ENCODE measurements at regions not wholly inside any gene's neighbourhood (a gene's known extent, or its start where the extent isn't known, plus 50 kb on each side); places are given as distances from the start of the nearest gene placed in this dataset.
"Not testable (repeated sequence)": the region's sequence is repeated elsewhere in the genome, so short reads cannot be mapped to it uniquely, and the experiment has no call there.

DNA sequence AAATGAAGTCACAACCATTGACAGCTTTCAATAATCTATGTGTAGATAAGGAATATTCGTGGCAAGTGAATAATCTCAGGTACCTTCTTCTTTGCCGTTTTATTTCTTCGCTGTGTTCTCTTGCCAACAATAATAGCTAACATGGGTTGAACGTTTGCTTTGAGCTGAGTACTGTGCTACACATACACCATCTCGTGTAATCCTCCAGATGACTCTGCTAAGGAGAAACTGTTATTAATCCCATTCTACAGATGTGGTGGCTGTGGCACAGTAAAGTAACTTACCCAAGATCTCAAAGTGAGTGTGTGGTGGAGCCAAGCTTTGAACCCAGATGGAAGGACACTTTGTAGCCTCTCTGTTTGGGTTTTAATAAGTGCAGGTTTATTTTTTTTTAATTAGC, 179.7 kb downstream of the C9orf152 start:
- intact Hi-C loops (cut with micrococcal nuclease) = no loop called here
- Mint-ChIP-seq H3K9me3 (no peaks in the 10 kb centered on the region), H3K4me3 (no peak overlapping the region), H3K27ac (no peak overlapping the region), H3K27me3 (peaks cover 8% of the 10 kb centered on the region), H3K36me3 (ENCODE audit: low read depth) (no peaks in the 10 kb centered on the region), H3K4me1 (ENCODE audit: low read depth) (peaks cover 42% of the 10 kb centered on the region)

GRCh38 chr9:110028676-110029075, 179.3 kb downstream of the C9orf152 start:
- no peak overlapping the region for H3K4me3 Mint-ChIP-seq
- peaks cover 9% of the 10 kb centered on the region for H3K27me3 Mint-ChIP-seq
- peaks cover 42% of the 10 kb centered on the region for H3K4me1 Mint-ChIP-seq (ENCODE audit: low read depth)
- intact Hi-C loops (cut with micrococcal nuclease) = no loop called here
- H3K27ac Mint-ChIP-seq = no peak overlapping the region
- H3K9me3 Mint-ChIP-seq = no peaks in the 10 kb centered on the region
- H3K36me3 Mint-ChIP-seq (ENCODE audit: low read depth) = no peaks in the 10 kb centered on the region

- Mint-ChIP-seq H3K27ac (no peak overlapping the region), H3K9me3 (no peaks in the 10 kb centered on the region), H3K4me1 (ENCODE audit: low read depth) (peaks cover 37% of the 10 kb centered on the region), H3K27me3 (peaks cover 7% of the 10 kb centered on the region), H3K36me3 (ENCODE audit: low read depth) (no peaks in the 10 kb centered on the region), H3K4me3 (no peak overlapping the region)
- intact Hi-C loops (cut with micrococcal nuclease) = no loop called here
Measured at GRCh38 chr9:110029429-110029955, 178.5 kb downstream of the C9orf152 start.

DNA sequence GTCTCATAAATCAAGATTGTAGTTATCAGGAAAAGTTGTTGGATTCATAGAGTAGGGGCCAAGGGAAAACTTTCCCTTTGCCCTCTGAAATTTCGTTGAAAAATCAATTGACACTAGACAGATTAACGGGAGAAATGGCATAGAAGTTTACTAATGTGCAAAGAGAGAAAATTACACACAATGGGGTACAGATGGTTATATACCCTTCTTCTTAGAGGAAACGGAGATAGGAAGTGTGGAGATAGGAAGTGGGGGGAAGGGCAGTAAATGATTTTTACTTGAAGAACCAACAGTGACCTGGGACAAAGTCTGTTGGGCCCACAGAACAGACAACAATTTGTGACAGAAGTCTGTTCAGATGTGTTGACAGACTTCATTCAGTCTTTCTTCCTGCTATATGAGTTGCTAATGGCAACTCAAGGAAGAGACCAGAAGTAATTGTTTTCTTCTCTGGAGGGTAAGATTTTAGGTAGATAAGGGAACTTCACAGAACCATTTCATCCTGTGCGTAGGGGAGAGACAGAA, 177.9 kb downstream of the C9orf152 start:
- Mint-ChIP-seq H3K4me1 (ENCODE audit: low read depth) (peaks cover 37% of the 10 kb centered on the region), H3K4me3 (no peak overlapping the region), H3K27me3 (peaks cover 7% of the 10 kb centered on the region), H3K36me3 (ENCODE audit: low read depth) (no peaks in the 10 kb centered on the region), H3K27ac (no peak overlapping the region), H3K9me3 (no peaks in the 10 kb centered on the region)
- intact Hi-C loops (cut with micrococcal nuclease) = no loop called here

DNA sequence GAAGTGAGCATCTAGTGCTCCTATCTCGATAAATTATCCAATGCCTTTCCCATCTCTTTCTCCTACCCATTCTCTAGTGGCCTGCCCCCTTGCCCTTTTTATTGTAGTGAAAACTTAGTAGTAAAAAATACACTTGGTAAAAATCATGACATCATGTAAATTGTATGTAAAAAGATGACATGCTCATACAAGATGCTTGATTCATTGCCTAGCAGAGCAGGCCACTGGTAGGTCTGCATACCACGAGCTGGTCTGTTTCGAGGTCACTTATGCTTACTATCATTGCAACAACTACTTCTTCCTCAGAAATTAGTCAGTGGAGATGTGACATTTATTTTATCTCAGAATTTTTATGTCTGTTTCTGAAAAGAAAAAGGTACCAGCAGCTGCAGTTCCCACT, 177.3 kb downstream of the C9orf152 start:
- H3K27me3 Mint-ChIP-seq = peaks cover 7% of the 10 kb centered on the region
- H3K4me1 Mint-ChIP-seq (ENCODE audit: low read depth) = peaks cover 36% of the 10 kb centered on the region
- no peak overlapping the region for H3K4me3 Mint-ChIP-seq
- H3K9me3 Mint-ChIP-seq = no peaks in the 10 kb centered on the region
- no peak overlapping the region for H3K27ac Mint-ChIP-seq
- intact Hi-C loops (cut with micrococcal nuclease) = no loop called here
- no peaks in the 10 kb centered on the region for H3K36me3 Mint-ChIP-seq (ENCODE audit: low read depth)

- H3K4me3 Mint-ChIP-seq = no peak overlapping the region
- no peaks in the 10 kb centered on the region for H3K36me3 Mint-ChIP-seq (ENCODE audit: low read depth)
- H3K27ac Mint-ChIP-seq = no peak overlapping the region
- intact Hi-C loops (cut with micrococcal nuclease) = no loop called here
- no peaks in the 10 kb centered on the region for H3K9me3 Mint-ChIP-seq
- H3K4me1 Mint-ChIP-seq (ENCODE audit: low read depth) = peaks cover 30% of the 10 kb centered on the region
- peaks cover 2% of the 10 kb centered on the region for H3K27me3 Mint-ChIP-seq
Measured at GRCh38 chr9:110031511-110032173, 176.3 kb downstream of the C9orf152 start.

DNA sequence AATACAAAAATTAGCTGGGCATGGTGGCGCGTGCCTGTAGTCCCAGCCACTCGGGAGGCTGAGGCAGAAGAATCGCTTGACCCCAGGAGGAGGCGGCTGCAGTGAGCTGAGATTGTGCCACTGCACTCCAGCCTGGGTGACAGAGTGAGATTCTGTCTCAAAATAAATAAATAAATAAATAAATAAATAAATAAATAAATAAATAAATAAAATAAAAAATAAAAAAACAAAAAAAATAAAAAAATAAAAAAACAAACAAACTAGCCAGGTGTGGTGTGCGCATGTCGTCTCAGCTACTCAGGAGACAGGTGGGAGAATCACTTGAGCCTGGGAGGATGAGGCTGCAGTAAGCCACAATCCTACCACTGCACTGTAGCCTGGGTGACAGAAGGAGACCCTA, 175.4 kb downstream of the C9orf152 start:
- H3K36me3 Mint-ChIP-seq (ENCODE audit: low read depth); H3K4me3 Mint-ChIP-seq; H3K9me3 Mint-ChIP-seq; H3K27me3 Mint-ChIP-seq; intact Hi-C loops (cut with micrococcal nuclease); H3K27ac Mint-ChIP-seq: not testable (repeated sequence)
- peaks cover 25% of the 10 kb centered on the region for H3K4me1 Mint-ChIP-seq (ENCODE audit: low read depth)

GRCh38 chr9:110033869-110034268, 174.1 kb downstream of the C9orf152 start:
- H3K36me3 Mint-ChIP-seq (ENCODE audit: low read depth) = no peaks in the 10 kb centered on the region
- no peak overlapping the region for H3K27ac Mint-ChIP-seq
- no peaks in the 10 kb centered on the region for H3K9me3 Mint-ChIP-seq
- intact Hi-C loops (cut with micrococcal nuclease) = no loop called here
- H3K27me3 Mint-ChIP-seq = peaks cover 2% of the 10 kb centered on the region
- H3K4me1 Mint-ChIP-seq (ENCODE audit: low read depth) = peaks cover 15% of the 10 kb centered on the region
- no peak overlapping the region for H3K4me3 Mint-ChIP-seq

DNA sequence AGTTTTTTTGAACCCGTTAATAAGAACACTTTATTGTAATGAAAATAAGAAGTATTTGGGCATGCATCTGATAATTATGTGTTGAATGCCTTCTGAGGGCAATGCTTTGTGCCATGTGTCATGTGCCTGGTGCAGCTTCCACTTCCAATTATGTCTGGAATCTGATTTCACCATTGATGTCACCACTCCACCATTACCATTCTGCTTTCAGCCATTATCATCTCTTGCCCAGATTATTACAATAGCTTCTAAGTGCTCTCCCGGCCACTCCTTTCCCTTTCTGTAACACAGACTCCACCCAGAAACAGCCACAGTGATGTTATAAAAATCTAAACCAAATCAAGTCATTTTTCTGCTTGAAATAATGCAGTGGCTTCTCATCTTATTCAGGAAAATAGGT, 171.7 kb downstream of the C9orf152 start:
- Mint-ChIP-seq H3K4me1 (ENCODE audit: low read depth) (no peaks in the 10 kb centered on the region), H3K27me3 (peaks cover 2% of the 10 kb centered on the region), H3K27ac (no peak overlapping the region), H3K36me3 (ENCODE audit: low read depth) (no peaks in the 10 kb centered on the region), H3K9me3 (no peaks in the 10 kb centered on the region), H3K4me3 (no peak overlapping the region)
- intact Hi-C loops (cut with micrococcal nuclease) = no loop called here

GRCh38 chr9:110040788-110041187, 167.2 kb downstream of the C9orf152 start:
- H3K9me3 Mint-ChIP-seq = no peaks in the 10 kb centered on the region
- intact Hi-C loops (cut with micrococcal nuclease) = no loop called here
- no peaks in the 10 kb centered on the region for H3K4me1 Mint-ChIP-seq (ENCODE audit: low read depth)
- H3K36me3 Mint-ChIP-seq (ENCODE audit: low read depth) = no peaks in the 10 kb centered on the region
- no peak overlapping the region for H3K27ac Mint-ChIP-seq
- no peaks in the 10 kb centered on the region for H3K27me3 Mint-ChIP-seq
- H3K4me3 Mint-ChIP-seq = no peak overlapping the region

DNA sequence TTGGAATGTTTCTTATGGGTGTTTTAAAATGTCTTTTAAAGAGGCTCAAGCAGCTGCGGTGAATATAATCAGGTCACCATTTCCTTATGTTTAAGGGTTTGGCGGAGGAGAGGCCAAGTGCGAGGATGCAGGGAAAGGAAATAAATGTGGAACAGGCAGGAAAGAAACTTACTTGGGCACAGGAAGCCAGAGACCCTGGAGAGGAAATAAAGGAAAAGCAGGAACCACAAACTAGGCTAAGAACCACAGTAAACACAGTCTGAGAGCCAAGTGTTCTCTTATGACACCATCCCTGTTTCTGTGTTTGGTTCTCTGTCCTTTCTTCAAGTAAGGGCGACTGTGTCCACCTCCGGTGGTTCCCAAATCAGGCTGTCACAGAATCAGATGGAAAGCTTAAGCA, 166.5 kb downstream of the C9orf152 start:
- Mint-ChIP-seq H3K9me3 (no peaks in the 10 kb centered on the region), H3K36me3 (ENCODE audit: low read depth) (no peaks in the 10 kb centered on the region), H3K27ac (no peak overlapping the region), H3K4me3 (no peak overlapping the region), H3K27me3 (no peaks in the 10 kb centered on the region), H3K4me1 (ENCODE audit: low read depth) (no peaks in the 10 kb centered on the region)
- intact Hi-C loops (cut with micrococcal nuclease) = no loop called here

GRCh38 chr9:110047232-110047954, 160.6 kb downstream of the C9orf152 start:
- peak overlapping the region; percentile 87 for H3K4me3 Mint-ChIP-seq
- peaks cover 35% of the 10 kb centered on the region for H3K4me1 Mint-ChIP-seq (ENCODE audit: low read depth)
- intact Hi-C loops (cut with micrococcal nuclease) = loop anchor here (5.0 kb wide), 1 partner anchor 75 kb away; no protein-coding TSS in a partner anchor
- peaks cover 33% of the 10 kb centered on the region for H3K27me3 Mint-ChIP-seq
- H3K27ac Mint-ChIP-seq = no peak overlapping the region
- peaks cover 9% of the 10 kb centered on the region for H3K36me3 Mint-ChIP-seq (ENCODE audit: low read depth)
- no peaks in the 10 kb centered on the region for H3K9me3 Mint-ChIP-seq

DNA sequence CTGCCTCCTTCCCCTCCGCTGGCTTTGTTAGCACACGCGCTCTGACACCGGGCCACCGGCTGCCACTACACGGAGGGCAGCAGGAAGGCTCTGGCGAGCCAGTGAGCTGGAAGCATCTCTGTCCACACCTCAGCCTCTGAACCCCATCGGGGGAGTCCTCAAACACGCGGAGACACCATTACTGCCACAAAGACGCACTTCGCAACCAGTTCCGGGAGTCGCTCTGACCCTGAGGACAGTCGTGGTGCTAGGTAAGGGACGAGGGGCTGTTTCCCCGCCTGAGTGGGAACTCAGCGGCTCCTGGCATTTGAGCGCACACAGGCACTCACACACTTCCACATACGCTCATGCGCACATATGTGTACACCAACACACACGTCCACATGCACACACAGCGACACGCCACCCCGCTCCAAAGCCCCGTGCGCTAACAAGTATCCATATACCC, 160.0 kb downstream of the C9orf152 start:
- intact Hi-C loops (cut with micrococcal nuclease) = loop anchor here (5.0 kb wide), 1 partner anchor 76 kb away; no protein-coding TSS in a partner anchor
- peaks cover 33% of the 10 kb centered on the region for H3K27me3 Mint-ChIP-seq
- peak overlapping the region; percentile 47 for H3K27ac Mint-ChIP-seq
- H3K36me3 Mint-ChIP-seq (ENCODE audit: low read depth) = peaks cover 9% of the 10 kb centered on the region
- H3K4me1 Mint-ChIP-seq (ENCODE audit: low read depth) = peaks cover 35% of the 10 kb centered on the region
- no peaks in the 10 kb centered on the region for H3K9me3 Mint-ChIP-seq
- peak overlapping the region; percentile 87 for H3K4me3 Mint-ChIP-seq

GRCh38 chr9:110048403-110048975, 159.5 kb downstream of the C9orf152 start:
- H3K36me3 Mint-ChIP-seq (ENCODE audit: low read depth) = peaks cover 9% of the 10 kb centered on the region
- H3K27me3 Mint-ChIP-seq = peaks cover 33% of the 10 kb centered on the region
- H3K4me3 Mint-ChIP-seq = peak overlapping the region; percentile 87
- intact Hi-C loops (cut with micrococcal nuclease) = loop anchor here (5.0 kb wide), 1 partner anchor 76 kb away; no protein-coding TSS in a partner anchor
- peak overlapping the region; percentile 47 for H3K27ac Mint-ChIP-seq
- peaks cover 35% of the 10 kb centered on the region for H3K4me1 Mint-ChIP-seq (ENCODE audit: low read depth)
- no peaks in the 10 kb centered on the region for H3K9me3 Mint-ChIP-seq
